MM.1S (cell line): ENCODE measurements at regions not wholly inside any gene's neighbourhood (a gene's known extent, or its start where the extent isn't known, plus 50 kb on each side); places are given as distances from the start of the nearest gene placed in this dataset.

Experiments used
- DNase-seq: peaks from one replicate; pipeline ENCODE4 v3.0.0-alpha.2; 2015
- H2AFZ ChIP-seq: fragments of 300-600 bp; sonication (generic); 2 replicates; pipeline ENCODE4 v1.6.0; 2016; ENCODE audit warnings: antibody characterized with exemption, low read length
- H3F3A ChIP-seq: fragments of 300-600 bp; sonication (generic); 2 replicates; pipeline ENCODE4 v1.6.1; 2016; ENCODE audit warnings: mild to moderate bottlenecking, antibody characterized with exemption, low read length, moderate library complexity, mixed read lengths; ENCODE audit not compliant: insufficient read depth
- H3K27ac ChIP-seq: fragments of 300-600 bp; sonication (generic); 2 replicates; pipeline ENCODE4 v1.5.1; 2016; ENCODE audit warnings: mild to moderate bottlenecking, low read length
- H3K27me3 ChIP-seq: fragments of 300-600 bp; sonication (generic); replicated peaks from 2 replicates; pipeline ENCODE4 v1.6.0; 2016; ENCODE audit warnings: low read length; ENCODE audit not compliant: insufficient read depth
- H3K36me3 ChIP-seq: fragments of 300-600 bp; sonication (generic); replicated peaks from 2 replicates; pipeline ENCODE4 v1.6.1; 2016; ENCODE audit warnings: mild to moderate bottlenecking, low read length, mixed read lengths; ENCODE audit not compliant: insufficient read depth
- H3K4me1 ChIP-seq: fragments of 300-600 bp; sonication (generic); 2 replicates; pipeline ENCODE4 v1.6.1; 2016; ENCODE audit warnings: low read length, mixed read lengths
- H3K4me2 ChIP-seq: fragments of 300-600 bp; sonication (generic); 2 replicates; pipeline ENCODE4 v1.6.0; 2016; ENCODE audit warnings: low read depth, low read length
- H3K4me3 ChIP-seq: fragments of 300-600 bp; sonication (generic); 2 replicates; pipeline ENCODE4 v1.5.1; 2016; ENCODE audit warnings: low read length, mixed read lengths
- H3K79me2 ChIP-seq: fragments of 300-600 bp; sonication (generic); 2 replicates; pipeline ENCODE4 v1.6.1; 2016; ENCODE audit warnings: mixed run types, low read length, mixed read lengths
- H3K9ac ChIP-seq: fragments of 300-600 bp; sonication (generic); 2 replicates; pipeline ENCODE4 v1.6.1; 2016; ENCODE audit warnings: low read length, mixed read lengths
- H3K9me2 ChIP-seq: fragments of 300-600 bp; sonication (generic); replicated peaks from 2 replicates; pipeline ENCODE4 v1.6.1; 2016; ENCODE audit warnings: mild to moderate bottlenecking, low read length, mixed read lengths; ENCODE audit not compliant: insufficient read depth
- H3K9me3 ChIP-seq: fragments of 300-600 bp; sonication (generic); replicated peaks from 2 replicates; pipeline ENCODE4 v1.6.1; 2016; ENCODE audit warnings: mild to moderate bottlenecking, low read length, mixed read lengths; ENCODE audit not compliant: insufficient read depth
- H4K20me1 ChIP-seq: fragments of 300-600 bp; sonication (generic); 2 replicates; pipeline ENCODE4 v1.6.1; 2016; ENCODE audit warnings: mild to moderate bottlenecking, low read length, moderate library complexity, mixed read lengths; ENCODE audit not compliant: insufficient read depth
- EZH2 ChIP-seq: fragments of 300-600 bp; sonication (generic); optimal IDR thresholded peaks from 2 replicates; pipeline ENCODE3; 2017; ENCODE audit warnings: low read depth, mild to moderate bottlenecking, antibody characterized with exemption, low read length, mixed read lengths
- EZH2phosphoT487 ChIP-seq: fragments of 300-600 bp; sonication (generic); IDR thresholded peaks from 2 replicates; pipeline ENCODE4 v1.6.1; 2018; ENCODE audit warnings: antibody characterized with exemption, low read length
- TF ChIP-seq, protein P1 (sequence below): fragments of 300-600 bp; sonication (generic); IDR thresholded peaks from 2 replicates; pipeline ENCODE4 v1.5.1; 2016; ENCODE audit warnings: antibody characterized with exemption, low read length, mixed read lengths

DNA sequence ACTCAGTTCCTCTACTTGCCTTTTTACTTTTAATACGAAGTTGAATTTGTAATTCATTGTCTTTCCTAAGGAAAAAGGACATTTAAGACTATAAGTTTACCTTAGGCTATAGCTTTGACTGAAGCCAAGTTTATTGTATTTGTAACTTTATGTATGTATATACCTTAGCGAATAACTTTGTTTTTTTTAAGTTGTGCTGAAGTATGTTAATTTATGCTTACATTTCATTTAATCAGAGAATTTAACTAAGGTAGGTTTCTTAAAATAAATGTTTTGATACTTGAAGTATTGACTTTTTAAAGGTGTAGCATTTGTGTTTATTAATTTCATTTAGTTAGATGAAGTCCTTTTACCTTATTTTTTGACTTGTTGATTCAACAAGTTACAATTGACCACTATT is 55.2 kb upstream of the TPTE start:
- Histone ChIP-seq H3K4me1 (no peaks in the 10 kb centered on the region), H3K9ac (no peak overlapping the region), H3K36me3 (no peaks in the 10 kb centered on the region), H3K9me2 (no peaks in the 10 kb centered on the region), H3F3A (no peaks in the 10 kb centered on the region), H3K27me3 (no peaks in the 10 kb centered on the region), H3K79me2 (no peaks in the 10 kb centered on the region), H3K4me2 (no peak overlapping the region), H3K27ac (no peak overlapping the region), H2AFZ (no peak overlapping the region), H3K9me3 (no peaks in the 10 kb centered on the region), H3K4me3 (no peak overlapping the region), H4K20me1 (no peaks in the 10 kb centered on the region)
- TF ChIP-seq EZH2phosphoT487 (no peak), EZH2 (no peak)
- TF ChIP-seq, protein P1, sequence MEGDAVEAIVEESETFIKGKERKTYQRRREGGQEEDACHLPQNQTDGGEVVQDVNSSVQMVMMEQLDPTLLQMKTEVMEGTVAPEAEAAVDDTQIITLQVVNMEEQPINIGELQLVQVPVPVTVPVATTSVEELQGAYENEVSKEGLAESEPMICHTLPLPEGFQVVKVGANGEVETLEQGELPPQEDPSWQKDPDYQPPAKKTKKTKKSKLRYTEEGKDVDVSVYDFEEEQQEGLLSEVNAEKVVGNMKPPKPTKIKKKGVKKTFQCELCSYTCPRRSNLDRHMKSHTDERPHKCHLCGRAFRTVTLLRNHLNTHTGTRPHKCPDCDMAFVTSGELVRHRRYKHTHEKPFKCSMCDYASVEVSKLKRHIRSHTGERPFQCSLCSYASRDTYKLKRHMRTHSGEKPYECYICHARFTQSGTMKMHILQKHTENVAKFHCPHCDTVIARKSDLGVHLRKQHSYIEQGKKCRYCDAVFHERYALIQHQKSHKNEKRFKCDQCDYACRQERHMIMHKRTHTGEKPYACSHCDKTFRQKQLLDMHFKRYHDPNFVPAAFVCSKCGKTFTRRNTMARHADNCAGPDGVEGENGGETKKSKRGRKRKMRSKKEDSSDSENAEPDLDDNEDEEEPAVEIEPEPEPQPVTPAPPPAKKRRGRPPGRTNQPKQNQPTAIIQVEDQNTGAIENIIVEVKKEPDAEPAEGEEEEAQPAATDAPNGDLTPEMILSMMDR: no peak
- DNase-seq: no peak
